ENCODE measurements at regions not wholly inside any gene's neighbourhood (a gene's known extent, or its start where the extent isn't known, plus 50 kb on each side); places are given as distances from the start of the nearest gene placed in this dataset.
A peak's percentile ranks its signal among the peaks of the same experiment; 100 is the strongest.

DNA sequence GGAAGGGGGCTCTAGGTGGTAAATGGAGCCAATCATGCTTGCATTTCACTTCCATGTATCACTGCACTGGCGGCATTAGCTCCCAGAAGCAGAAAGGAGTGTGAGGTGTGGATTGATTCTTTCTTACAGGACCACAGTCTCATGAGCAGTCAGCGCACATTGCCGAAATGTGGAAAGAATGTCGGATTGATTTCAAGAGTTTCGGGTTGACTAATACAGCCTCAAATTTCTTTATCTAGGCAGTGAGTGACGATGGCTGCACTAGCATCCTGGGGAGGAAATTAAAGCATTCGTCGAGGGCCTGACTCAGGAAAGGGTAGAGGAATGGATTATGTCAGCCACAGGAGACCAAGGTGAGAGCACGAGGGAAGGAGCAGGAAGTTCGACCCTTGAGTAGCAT lies 222.8 kb upstream of the CDYL start:
- no peak for DNase-seq

DNA sequence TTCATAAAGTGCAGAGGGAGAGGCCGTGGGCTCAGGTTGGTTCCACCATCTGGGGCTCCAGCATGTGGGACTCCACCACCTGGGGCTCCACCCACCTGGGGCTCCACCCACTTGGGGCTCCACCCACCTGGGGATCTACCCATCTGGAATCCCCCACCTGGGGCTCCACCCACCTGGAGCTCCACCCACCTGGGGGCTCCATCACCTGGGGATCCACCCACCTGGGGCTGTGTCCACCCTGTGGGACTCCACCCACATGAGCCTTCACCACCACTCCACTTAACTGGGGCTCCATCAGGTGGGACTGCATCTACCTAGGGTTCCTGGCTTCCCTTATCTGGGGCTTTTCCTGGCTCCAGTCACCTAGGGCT lies 226.0 kb upstream of the CDYL start:
- DNase-seq, result no peak

DNA sequence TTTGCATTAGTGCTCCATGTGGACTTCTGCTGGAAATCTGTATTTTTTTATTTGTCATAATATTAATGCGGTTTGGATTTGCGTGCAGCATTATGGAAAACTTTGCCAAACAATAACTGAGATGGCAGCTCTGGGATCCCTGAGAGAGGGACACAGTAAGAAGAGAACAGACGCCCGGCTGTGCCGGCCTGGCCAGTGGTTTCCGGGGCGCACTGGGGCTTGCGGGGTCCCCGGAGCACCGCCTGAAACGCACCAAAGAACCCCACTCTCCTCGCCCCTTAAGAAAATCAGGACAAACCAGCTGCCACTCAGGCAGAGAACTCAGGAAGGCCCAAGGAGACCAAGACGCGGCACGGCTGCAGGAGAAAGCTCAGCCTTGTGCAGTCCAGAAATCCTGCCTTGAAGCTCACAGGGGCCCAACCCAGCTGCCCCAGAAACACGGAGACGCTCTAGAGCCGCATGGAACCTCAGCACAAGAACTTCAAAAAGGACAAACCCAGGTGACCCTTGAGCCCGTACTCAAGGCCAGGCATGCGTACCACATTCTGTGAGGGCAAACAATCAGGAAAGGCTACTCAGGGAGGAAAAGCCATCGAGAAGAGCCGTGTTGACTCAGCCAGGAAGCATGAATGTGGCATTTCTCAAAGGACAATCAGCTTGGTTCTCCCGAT lies 226.5 kb upstream of the CDYL start:
- no peak for DNase-seq

DNA sequence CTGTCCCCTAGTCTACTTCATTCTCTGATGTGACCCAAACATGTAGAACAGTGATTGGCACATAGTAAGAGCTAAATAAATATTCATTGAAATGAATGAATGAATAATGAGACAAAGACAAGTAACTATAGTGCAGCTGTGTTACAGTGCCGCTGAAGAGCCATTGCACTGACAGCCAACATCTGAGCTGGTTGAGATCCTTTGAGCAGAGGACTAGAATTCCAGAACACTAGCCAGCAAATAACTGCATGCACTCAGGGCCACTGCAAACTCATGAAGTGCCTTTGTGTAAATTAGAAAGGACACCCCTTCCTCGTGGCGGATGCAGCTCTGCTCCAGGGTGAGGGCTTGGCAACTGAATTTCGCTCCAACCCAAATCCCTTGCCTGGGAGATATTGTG lies 230.3 kb upstream of the CDYL start:
- no peak for DNase-seq

DNA sequence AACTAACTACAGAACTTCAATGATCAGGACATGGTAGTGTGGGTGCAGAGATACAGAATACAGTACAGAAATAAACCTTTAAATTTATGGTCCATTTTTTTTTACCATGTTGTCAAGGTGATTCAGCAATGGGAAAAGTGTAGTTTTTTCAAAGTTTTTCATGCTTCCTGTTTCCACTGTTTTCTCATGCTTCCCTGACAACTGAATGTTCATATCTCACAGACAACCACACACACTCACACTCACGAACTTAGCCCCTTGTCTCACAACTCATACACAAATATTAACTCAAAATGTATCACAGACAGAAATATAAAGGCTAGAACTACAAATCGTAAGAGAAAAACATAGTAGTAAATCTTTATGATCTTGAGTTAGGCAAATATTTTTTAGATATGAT lies 232.6 kb upstream of the CDYL start:
- DNase-seq, result peak; percentile 68

DNA sequence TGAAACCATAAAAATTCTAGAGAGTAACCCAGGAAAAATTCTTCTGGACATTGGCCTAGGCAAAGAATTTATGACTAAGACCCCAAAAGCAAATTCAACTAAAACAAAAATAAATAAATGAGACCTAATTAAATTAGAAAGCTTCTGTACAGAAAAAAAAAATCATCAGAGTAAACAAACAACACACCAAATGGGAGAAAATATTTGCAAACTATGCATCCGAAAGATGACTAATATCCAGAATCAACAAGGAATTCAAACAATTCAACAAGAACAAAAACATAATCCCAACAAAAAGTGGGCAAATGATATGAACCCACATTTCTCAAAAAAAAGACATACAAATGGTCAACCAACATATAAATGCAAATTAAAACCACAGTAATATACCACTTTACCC lies 242.6 kb upstream of the CDYL start:
- DNase-seq, result no peak

DNA sequence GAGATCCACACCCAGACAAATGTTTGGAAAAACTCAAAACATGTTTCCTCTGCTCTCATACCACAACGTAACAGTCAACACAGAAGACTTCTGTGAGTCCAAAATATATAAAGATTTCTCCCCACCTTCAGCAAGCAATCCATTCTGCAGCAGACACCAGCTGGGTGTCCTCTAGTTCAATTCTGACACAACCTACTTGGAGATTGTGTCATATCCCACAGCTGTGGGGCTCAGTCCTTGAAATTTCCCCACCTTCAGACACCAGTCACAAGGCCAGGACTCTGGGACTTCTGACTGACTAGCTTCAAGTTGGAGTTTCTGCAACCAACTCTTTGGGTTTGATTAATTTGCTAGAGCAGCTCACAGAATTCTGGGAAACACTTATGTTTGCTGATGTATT lies 244.8 kb upstream of the CDYL start:
- no peak for DNase-seq

DNA sequence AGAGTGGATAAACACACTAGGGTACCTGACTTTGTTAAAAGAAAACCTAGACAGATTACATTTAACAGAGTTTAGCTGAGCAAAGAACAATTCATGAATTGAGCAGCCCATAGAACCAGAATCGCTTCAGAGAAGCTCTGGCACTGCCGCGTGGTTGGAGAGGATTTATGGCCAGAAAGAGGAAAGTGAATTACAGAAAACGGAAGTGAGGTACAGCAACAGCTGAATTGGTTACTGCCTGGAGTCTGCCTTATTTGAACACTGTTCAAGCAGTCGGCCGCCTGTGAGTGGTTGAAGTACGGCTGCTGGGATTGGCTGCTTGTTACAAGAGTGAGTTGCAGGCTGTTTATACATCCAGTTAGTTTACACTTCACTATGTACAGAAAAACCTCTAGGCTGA lies 253.8 kb upstream of the CDYL start:
- no peak for DNase-seq

DNA sequence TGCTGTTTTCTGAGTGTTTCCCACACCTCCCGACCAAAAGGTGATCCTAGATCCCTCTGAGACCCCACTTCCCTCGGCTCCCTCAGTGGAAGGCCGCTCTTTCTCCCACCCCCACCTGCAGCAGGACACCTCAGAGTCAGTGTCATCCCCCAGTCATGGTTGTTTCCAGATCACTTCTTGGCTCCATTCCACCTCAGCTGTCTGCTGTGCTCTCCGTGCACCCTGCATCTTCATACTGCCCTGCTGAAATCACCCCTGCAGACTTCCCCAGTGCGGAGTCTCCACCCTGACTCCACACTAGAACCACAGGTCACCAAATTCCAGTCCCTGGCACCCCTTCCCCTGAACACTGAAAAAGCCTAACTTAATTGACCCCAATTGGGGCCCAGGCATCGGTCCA lies 255.1 kb upstream of the CDYL start:
- DNase-seq, result no peak

DNA sequence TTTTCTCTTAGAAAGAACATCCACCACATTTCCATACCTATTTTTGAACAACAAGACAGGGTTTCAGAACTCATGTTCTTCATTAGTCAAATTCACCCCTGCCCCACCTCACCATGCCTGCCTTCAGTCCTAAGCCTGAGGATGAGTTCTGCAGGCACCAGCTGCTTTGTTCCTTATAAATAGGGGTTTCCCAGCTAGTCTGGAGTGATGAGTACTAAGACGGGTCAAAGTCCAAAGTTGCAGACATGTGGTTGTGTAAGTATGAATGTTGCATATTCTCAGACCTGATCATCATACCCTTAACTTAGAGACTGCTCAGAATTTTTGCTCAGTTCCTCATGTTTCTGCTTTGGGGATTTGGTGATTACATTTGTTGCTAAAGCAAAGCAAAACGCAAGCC lies 257.7 kb upstream of the CDYL start:
- DNase-seq, result no peak

DNA sequence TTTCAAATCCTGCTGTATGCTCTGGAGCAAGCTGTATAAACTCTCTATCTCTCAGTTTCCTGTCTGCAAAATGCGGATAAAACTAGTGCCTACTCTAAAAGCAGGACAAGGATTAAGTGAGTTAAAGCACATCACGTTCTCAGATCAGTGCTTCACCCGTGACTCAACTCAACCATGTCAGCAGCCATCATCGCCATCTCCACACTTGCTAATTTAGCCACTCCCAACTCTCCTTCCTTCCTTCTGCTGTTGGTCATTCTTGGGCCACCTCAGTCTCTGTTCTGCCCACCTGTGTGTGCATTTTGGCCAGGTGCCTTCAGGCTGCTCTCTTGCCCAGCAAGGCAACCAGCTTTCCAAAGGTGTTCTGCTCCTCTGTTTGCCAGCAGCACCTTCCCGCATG lies 260.0 kb upstream of the CDYL start:
- no peak for DNase-seq

DNA sequence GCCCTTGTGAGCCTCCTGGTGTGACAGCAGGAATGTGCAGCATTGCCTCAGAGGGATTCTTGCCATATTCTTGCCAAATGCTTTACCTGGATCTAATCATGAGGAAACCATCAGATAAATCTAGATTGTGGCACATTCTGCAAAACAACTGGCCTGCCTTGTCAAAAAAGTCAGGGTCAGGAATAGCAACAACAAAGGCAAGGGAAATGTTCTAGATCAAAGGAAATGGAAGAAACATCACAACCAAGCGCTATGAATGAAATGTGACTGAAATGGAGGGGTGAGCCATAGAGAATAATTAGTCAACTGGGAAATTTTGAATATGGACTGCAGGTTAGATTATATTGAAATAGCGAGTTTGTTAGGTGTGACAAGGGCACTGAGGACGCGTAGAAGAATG lies 262.6 kb upstream of the CDYL start:
- no peak for DNase-seq

DNA sequence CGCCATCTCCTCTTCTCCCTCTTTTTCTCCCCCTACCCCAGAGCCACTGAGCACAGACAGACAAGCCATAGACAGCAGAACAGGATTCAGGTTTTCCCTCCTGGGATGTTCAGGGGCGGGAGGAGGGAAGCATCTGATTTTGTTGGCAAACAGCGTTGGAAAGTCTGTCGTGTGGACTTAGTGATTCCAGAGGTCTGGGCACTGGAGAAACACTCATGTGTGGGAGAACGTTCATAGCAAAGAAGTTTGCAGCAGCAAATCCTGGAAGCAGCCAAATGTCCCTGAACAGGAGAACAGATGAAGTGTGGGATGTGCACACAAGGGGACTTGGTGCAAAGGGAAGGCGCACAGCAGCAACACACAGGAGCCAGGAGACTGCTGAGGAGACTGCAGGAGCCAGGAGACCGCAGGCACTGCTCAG lies 264.1 kb upstream of the CDYL start:
- no peak for DNase-seq

DNA sequence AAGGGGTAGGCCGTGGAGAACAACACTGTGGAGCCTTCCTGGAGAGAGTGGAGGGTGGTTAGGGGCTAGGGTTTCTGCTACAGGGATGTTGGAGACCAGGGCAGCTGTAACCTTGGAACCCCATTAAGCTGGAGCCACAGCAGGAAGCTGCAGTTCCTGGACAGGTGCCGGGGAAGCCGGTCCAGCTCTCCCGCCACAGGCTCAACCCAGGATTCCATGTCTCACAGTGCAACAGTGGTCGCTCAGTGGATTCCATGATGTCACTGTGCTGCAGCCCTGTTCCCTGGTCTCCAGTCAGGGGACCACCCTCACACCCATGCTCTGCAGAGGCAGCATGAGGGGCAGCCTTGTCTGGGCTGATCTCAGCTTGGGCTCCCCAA lies 264.6 kb upstream of the CDYL start:
- peak; percentile 31 for DNase-seq

DNA sequence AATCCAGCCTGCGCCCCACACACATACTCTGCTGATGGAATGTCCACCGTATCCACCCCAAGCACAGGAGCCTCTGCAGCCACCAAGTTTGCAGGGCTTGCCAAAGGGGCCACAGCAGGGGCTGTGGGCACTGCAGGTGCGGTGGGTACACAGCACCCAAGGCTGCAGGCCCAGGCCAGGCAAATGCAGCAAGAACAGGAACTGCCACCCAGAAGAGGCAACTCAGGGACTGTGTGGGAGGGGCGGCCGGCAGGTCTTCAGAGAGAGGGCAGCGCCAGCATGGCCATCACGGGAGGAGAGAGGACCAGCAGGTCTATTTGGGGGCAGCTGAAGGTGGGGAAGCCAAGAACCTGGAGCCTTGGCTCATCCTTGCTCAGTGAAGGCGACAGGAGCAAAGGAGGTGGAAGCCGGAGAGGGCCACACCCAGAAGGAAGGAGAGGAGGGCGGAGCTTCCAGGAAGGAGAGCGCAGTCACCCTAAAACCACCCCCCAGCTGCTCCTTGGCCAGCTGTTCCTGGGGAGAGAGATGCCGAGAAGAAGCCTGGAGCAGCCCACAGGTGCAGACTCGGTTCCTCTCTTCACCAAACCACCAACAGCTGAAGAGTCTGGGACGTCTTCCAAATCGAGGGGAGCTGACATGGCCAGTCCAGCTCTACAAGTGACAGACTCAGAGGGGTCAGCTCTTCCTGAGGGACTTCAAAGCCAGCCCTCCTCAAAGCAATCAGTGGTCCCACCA lies 265.1 kb upstream of the CDYL start:
- no peak for DNase-seq

DNA sequence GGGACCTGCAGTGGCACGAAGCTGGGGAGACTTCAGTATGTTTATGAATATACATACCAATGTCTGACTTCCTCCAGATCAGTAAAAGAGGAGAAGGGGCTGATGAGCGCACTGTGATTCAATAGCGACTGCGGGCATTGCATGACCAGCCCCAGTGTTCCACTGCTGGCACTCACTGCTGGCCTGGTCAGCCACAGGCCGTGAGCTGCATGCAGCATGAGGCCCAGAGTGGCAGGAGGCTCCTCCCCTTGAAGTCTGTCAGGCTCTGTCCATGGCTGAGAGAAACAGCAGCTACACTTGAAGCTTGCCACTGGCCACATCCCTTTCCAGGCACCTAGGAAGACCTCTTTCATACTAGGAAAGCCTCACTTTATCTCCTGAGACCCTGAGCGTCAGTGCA lies 265.9 kb upstream of the CDYL start:
- no peak for DNase-seq

DNA sequence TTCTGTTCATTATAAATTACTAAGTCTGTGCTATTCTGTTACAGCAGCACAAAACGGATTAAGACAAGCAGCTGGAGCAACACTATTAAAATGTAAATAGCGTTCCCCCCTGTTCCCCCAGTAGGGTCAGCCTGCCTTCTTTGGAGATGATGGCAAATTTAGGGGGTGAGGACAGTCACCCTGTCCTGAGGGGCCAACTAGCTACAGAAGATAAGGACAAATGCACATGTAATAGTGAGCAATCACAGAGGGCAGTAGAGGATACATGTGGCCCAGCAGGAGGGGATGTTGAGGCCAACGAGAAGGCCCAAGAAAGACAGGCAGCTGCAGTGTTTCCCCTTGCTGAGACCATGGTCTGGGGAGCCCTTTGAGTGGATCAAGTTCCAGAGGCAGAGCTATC lies 266.7 kb upstream of the CDYL start:
- DNase-seq, result no peak

DNA sequence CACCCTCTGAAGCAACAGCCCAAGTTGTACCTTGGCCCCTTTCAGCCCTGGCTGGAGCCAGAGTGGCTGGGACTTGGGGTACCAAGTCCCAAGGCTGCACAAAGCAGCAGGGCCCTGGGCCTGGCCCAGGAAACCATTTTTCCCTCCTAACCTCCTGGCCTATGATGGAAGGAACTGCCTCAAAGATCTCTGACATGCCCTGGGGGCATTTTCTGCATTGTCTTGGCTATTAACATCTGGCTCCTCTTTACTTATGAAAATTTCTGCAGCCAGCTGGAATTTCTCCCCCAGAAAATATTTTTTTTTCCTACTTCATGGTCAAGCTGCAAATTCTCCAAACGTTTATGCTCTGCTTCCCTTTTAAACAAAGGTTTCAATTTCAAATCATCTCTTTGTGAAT lies 269.4 kb upstream of the CDYL start:
- no peak for DNase-seq

DNA sequence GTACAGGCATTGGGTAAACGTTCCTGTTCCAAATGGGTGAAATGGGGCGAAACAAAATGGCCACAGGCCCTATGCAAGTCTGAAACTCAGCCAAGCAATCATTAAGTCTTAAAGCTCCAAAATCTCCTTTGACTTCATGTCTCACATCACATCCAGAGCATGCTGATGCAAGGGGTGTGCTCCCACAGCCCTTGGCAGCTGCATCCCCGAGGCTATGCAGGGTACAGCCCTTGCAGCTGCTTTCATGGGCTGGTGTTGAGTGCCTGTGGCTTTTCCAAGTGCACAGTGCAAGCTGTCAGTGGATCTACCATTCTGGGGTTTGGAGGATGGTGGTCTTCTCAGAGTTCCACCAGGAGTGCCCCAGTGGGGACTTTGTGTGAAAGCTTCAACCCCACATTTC lies 270.0 kb upstream of the CDYL start:
- DNase-seq, result no peak

DNA sequence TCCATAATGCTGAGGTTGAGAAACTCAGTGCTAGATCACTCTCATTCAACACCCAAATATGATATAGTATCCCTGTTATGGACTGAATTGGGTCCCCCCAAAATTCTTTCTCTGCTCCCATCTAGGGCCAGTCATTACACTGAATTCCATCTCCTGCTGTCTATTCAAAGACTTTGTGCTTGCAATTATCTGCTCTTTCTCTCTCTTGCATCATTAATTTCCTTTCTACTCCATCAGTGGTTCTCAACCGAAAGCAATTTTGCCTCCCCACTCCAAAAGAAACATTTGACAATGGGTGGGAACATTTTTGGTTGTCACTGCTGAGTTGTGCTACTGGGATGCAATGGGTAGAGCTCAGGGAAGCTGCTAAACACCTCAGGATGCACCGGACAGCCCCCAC lies 271.5 kb upstream of the CDYL start:
- no peak for DNase-seq

DNA sequence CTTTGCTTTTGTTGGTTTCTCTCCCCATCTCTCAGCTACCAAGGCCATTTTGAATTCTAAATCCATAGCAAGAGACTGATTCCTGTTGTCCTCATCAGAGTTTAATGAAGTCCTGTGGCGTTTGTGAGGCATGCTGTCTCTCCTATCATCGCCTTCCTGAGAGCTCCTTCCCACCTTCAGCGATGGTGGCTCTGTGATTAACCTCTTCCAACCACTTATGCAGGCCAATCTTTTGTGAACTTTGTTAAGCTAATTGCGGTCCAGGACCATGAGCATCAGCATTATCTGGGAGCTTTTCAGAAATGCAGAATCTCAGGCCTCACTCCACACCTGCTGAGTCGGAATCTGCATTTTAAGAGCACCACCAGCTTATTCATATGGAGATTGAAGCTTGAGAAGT lies 272.5 kb upstream of the CDYL start:
- DNase-seq, result no peak

DNA sequence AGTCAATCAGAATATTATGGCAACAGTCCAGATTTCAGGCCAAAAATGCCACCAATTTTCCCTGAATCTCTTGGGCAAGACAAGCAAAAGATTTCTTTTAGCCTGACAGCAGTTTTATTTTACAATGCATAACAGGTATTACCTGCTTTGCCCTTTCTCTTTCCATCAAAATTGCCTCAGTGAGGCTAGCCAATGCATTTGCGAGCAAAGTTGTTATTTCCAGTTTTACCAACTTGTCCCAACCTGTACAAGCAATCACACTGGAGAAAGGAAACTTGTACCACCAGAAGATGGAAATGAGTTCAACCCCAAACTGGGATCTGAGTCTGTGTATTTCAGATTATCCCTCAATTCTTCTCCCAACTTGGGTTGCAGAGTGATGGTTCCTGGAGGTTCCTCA lies 279.9 kb upstream of the CDYL start:
- no peak for DNase-seq

DNA sequence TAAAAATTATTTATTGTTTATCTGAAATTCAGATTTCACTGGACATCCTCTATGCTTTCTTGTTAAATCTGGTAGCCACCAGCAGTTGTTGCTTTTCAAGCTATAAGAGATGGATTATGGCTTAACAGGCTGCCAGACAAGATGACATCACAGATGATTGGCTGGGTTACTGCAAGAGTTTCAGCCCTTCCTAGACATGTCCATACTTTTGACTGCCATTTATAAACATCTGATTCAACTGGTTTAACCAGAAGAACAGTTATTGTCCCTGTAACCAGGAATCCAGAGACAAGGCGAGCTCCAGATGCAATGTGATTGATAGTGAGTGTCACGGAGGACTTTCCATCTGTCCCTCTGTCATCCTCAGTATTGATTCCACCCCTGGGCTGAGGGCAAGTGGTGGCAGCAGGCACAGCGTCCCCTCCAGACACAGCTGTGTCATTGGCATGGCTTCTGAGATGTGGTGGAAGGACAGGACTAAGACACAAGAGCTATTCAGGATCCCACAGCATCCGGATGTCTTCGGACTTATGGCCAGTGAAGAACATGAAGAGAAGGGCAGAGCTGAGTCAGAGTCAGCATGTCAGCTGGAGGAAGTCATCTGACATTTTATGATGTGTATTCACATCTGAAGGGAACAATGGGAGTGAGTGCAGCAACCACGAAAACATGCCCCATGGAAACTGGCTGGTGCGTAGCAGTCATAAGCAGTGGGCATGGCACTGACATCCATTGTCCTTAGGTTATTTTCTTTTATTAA lies 284.5 kb upstream of the CDYL start:
- DNase-seq, result peak; percentile 92

DNA sequence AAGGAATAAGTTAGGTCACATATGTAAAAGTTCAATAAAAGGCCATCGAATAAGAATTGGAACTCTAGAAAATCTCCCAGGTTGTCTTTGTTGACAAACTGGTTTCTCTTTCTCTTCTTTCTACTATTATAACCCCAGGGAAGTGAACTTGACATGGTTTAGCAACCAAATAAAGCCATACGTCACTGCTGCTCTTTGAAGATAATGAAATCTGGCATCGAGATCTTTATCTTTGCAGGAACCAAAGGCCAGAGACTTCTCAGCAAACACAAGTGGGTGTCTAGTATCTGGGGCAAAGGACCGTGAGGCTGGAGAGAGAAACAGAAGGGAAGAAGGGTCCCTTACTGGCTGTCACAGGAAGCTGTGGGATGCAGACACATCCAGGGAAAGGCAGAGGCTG lies 286.7 kb upstream of the CDYL start:
- DNase-seq, result no peak
